Endothelial cell of hepatic sinusoid (primary cell): ENCODE measurements at regions not wholly inside any gene's neighbourhood (a gene's known extent, or its start where the extent isn't known, plus 50 kb on each side); places are given as distances from the start of the nearest gene placed in this dataset.
"Not testable (repeated sequence)": the region's sequence is repeated elsewhere in the genome, so short reads cannot be mapped to it uniquely, and the experiment has no call there.

ENCODE experiments used
- in situ Hi-C: cut with HindIII; loops from 2 replicates; pipeline ENCODE4 v1.10.0; 2017; ENCODE audit warnings: low sequenced_read_pairs

DNA sequence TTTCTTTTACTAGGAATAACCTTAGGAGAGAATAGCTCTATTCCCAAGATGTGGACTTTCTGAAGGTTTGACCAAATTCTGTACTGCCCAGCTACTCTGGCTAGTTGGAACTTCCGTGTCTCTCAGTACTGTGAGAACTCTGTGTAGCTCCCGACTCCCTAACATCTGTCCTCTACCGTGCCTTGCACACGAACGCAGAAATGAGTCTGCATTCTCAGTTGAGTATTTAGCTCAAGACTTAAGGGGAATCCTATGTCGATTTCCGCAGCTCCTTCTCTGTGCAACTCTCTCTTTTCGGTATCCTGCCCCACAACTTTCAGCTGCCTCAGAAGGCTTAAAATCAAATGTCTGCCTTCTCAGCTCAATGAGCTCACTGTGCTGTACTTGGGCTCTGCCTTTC lies 86.7 kb upstream of the EPHB3 start:
- in situ Hi-C loops, result loop anchor here (5.0 kb wide), 1 partner anchor 38 kb away; no protein-coding TSS in a partner anchor

DNA sequence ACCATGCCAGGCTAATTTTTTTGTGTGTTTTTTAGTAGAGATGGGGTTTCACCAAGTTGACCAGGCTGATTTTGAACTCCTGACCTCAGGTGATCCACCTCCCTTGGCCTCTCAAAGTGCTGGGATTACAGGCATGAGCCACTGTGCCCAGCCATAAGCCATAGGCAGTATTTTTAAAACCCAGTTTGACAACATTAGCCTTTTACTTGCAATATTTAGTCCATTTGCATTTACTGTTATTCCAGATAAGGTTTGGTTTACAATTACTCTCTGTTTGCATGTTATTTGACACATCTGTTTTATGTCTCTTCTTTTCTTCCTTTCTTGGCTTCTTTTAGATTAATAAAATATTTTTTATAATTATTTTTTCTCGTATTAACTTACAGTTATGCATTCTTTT lies 83.6 kb upstream of the EPHB3 start:
- in situ Hi-C loops, result loop anchor here (5.0 kb wide), 1 partner anchor 41 kb away; no protein-coding TSS in a partner anchor

DNA sequence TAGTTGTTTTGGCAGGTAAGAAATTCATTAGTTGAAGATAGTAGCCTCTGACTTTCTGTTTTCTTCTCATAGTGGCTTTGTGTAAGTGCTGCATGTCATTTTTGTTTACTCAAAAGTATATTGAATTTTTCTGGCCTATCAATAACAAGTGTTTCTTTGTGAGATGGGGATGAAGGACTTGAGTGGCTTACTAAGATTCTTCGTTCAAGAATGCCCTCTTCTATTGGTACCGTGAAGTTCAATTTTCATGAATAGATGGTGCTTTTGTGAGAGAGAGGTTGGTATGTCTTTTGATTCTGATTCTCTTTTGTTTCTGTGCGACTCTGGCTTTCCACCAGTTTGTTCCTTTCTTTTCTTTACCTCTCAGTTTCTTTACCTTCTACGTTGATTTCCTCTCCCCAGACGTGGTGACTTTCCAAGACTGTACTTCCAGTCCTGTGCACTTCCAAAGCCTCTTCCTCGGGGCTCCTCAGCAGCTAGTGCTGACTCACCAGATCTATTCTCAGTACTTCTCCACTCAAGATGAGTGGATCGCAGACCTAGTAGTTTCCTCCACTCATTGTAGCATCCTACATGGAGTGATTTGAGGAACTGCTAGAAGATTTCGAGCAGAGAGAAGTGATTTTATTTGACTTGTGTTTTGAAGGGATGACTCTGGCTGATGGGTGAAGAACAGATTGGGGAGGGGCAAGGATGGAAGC lies 82.0 kb upstream of the EPHB3 start:
- in situ Hi-C loops, result loop anchor here (5.0 kb wide), 2 partner anchors 42 to 48 kb away; no protein-coding TSS in a partner anchor

DNA sequence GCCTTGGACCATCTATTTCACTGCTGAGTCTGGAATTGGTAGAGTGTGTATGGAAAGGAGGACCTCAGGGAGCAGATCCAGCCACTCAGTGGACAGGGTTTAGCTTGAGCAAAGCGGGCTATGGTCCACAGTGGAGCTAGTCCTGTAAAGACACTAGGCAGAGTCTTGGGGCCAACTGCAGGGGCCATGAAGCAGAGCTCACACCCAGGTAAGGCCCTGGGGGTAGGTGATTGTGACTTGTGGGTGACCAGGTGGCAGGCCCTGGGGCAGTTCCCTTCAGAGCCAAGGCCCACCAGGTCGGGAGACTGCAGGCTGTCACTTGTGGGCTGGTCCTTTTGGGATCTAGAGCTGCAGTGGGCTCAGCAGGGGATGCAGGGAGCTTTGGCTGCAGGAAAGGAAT lies 80.8 kb upstream of the EPHB3 start:
- in situ Hi-C loops, result loop anchor here (5.0 kb wide), 1 partner anchor 46 kb away; no protein-coding TSS in a partner anchor

DNA sequence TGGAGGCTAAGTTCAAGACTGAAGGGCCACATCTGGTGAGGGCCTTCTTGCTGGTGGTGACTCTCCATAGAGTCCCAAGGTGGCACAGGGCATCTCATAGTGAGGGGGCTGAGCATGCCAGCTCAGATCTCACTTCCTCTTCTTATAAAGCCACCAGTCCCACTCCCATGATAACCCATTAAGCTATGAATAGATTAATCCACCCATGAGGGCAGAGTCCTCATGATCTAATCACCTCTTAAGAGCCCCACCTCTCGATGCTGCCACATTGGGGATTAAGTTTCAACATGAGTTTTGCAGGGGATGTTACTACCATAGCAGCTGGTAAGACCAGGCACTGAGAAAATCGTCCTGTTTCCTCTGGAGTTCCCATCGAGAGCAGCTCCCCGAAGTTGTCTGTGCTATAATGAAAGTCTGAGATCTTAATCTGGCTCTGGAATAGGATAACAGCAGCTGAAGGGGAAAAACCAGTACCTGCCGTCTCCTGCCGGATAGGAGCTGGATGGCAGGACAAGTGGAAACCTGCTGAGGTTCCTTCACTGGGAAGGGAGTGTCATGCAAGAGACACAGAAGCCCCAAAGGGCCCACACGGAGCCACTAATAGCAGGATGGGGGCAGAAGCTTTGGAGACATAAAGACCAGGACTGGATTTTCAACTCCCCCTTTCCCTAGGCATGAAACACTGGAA lies 79.5 kb upstream of the EPHB3 start:
- in situ Hi-C loops, result loop anchor here (5.0 kb wide), 1 partner anchor 45 kb away; no protein-coding TSS in a partner anchor

DNA sequence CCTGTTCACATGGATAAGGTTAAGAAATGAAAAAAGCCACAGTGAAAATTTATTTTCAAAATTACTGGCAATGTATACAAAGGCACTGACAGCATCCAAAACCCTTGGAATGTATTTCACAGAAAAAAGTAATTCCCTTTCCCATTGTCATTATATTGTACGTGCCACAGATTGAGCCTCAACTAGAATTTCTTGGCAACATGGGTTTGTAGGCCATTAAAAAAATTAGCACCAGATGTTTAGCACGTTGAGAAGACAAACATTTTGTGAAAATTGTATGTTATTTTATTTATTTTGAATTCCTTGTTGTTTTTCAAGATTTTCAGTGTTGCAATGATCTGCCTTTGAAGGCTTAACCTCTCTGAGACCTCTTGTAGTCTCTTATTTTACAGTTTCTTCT lies 76.3 kb upstream of the EPHB3 start:
- in situ Hi-C loops, result no loop called here

DNA sequence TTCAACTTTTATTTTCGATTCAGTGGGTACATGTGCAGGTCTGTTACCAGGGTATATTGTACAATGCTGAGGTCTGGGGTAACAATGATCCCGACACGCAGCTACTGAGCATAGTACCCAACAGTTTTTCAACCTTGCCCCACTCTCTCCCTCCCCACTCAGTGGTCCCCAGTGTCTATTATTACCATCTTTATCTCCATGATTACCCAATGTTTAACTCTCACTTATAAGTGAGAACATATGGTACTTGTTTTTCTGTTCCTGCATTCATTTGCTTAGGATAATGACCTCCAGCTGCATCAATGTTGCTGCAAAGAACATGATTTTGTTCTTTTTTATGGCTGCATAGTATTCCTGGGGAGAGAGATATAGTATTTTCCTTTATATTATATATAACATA lies 75.7 kb upstream of the EPHB3 start:
- in situ Hi-C loops, result no loop called here

DNA sequence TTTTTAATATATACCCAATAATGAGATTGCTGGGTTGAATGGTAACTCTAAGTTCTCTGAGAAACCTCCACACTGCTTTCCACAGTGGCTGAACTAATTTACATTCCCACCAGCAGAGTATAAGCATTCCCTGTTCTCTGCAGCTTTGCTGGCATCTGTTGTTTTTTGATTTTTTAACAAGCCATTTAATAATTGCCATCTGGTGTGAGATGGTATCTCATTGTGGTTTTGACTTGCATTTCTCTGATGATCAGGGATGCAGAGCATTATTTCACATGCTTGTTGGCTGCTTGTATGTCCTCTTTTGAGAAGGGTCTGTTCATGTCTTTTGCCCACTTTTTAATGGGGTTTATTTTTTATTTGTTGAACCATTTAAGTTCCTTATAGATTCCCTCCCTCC lies 75.0 kb upstream of the EPHB3 start:
- in situ Hi-C loops, result no loop called here

DNA sequence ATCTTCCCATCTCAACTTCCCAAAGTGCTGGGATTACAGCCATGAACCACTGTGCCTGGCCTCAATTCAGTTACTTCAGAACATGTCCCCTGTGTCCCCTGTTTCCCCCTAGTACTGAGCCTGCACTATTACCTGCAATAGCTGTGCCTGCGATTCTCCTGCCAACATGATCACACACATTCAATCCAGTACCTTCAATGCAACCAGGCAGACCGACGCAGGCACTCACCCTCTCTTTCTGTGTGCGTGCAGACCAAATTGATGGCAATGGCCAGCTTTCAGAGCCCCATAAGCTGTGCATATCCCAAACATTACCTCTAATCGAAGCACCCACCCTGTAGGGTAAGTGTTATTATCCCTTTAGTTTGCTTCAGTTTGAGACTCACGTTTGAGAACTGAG lies 73.0 kb upstream of the EPHB3 start:
- in situ Hi-C loops, result no loop called here

DNA sequence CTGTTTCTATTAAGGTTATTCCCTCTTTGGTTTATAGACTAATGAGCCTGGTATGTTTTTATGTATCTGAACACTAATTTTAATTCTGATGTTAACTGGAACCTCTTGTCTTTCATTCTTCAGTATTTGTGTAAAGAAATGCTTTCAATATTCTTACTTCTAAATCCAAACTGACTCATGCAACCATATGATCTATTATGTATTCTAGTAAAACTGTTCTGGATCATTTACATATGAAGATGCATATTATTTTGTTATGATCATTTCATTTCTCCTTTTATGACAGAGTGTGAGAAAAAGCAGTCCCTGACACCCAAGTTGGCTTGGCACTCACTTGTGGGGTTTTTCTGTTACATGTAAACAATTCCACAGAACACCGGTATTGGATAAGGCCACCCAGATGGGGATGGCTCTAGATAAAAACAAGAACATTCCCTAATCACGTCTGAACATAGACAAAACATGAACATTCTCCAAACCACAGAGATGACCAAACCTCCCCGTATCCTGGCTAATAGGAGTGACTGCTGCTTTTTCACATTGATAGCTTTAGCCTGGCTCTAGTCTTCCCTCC lies 72.2 kb upstream of the EPHB3 start:
- in situ Hi-C loops, result no loop called here

DNA sequence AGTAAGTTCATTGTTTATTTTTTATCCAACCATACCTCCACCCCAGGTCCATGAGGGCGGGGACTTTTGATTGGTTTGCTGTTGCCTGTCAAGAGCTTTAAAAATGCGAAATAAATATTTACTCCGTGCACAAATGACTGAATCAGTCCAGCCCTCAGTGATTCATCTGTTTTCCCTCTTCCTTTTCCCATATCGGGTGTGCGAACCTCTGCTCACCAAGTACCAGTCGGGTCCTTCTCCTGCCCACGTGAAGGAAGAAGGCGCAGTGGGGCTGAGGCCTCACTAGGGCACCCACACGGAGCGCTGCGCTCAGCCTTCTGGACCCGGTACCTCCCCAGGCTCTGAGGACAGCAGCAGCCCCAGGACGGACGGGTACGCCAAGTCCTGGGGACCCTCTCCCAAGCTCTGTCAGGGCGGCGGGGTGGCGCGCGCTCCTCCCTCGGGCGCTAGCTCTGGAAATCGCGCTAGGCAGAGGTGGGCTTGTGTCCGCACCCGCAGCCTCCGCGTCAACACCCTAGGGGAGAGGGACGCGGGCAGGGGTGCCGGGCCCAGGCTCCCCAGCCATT lies 70.5 kb upstream of the EPHB3 start:
- in situ Hi-C loops, result no loop called here

DNA sequence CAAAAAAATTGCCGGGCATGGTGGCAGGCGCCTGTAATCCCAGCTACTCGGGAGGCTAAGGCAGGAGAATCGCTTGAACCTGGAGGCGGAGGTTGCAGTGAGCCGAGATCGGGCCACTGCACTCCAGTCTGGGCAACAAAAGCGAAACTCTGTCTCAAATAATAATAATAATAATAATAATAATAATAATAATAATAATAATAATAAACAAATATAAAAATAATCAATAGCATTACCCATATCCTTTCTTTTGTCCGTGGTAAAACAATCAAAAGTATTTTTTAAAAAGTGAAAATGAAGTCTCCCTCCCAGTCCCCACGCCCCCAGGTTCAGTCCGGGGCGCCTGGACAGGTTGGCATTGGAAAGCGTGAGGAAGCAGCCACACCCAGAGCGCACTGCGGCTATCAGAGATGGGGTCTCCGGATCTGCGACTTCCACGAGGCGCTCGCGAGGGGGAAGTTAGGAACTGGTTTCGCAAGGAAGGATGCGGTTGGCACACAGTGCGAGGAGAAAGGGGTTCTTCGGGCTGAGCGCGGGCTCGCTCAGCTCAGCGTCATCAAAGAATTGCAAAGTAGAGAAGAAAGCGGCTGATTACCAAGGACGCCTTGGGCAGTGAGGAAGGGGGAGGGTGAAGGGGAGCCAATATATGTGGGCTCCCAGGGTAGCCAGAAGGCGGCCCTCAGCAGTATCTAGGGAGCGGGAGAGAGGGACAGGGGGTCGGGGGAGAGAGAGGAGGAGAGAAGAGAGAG lies 69.5 kb upstream of the EPHB3 start:
- in situ Hi-C loops, result no loop called here

DNA sequence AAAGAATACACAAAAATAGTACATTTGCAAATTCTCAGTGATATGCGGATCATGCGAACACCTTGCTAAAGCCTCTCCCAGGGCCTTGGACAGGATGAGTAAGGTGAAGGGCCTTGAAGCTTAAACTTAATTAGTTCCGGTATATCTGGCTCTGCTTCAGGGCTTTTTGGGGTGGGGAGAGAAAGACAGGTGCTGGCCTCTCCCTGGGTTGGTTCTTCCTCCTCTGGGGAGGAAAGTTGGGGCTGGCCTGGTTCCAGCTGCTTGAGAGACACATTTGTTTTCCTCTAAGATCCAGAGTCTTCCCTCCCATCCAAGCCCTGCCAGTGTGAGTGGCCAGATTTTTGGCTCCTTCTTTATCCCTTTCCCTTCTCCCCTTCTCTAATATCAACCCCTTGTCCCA lies 64.7 kb upstream of the EPHB3 start:
- in situ Hi-C loops, result loop anchor here (5.0 kb wide), 1 partner anchor 75 kb away; no protein-coding TSS in a partner anchor

DNA sequence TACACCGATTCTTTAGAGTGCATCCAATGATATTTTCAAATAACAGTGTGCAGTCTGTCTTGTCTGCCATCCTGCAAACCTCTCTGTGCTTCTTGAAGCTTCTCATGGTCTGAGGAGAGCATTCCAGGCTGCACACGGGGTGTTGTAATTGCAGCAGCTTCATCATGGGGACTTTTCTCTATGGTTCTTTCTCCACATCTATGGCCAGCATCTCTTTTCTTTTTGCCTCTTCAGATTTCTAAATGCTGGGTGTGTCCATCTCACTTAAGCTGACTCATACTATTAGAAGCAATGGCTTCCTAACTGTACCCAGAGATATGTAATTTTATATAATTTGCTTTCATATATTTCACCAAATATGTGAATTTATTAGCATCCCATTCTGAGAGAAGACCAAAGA lies 63.8 kb upstream of the EPHB3 start:
- in situ Hi-C loops, result loop anchor here (5.0 kb wide), 1 partner anchor 76 kb away; no protein-coding TSS in a partner anchor

DNA sequence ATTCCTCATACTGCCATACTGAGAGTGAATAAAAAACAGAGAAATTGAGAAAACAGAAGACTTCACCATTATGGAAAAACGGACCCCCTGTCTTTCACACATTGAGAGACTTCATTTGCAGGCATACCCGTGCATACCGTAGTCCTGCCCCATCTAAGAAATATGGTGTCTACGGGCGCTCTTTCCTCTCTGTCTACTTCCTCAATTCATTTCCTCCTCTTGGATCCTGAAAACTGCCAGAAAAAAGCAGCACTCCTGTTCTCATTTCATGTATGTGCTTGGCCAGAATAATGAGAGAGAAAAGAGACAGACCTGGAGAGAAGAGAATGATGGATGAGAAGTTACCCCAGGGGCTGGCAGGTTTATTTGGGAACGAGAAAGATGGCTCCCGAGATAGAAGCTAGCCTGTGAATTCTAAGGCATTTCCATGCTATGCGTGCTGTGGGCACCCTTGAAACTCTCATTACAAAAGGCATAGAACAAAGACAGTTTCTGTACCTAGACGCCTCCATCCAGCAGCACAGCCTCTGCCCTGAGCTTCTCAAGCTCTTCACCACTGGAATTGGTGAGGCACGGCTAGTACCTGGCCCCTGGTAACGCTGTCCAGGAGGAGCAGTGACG lies 62.5 kb upstream of the EPHB3 start:
- in situ Hi-C loops, result loop anchor here (5.0 kb wide), 1 partner anchor 77 kb away; no protein-coding TSS in a partner anchor

DNA sequence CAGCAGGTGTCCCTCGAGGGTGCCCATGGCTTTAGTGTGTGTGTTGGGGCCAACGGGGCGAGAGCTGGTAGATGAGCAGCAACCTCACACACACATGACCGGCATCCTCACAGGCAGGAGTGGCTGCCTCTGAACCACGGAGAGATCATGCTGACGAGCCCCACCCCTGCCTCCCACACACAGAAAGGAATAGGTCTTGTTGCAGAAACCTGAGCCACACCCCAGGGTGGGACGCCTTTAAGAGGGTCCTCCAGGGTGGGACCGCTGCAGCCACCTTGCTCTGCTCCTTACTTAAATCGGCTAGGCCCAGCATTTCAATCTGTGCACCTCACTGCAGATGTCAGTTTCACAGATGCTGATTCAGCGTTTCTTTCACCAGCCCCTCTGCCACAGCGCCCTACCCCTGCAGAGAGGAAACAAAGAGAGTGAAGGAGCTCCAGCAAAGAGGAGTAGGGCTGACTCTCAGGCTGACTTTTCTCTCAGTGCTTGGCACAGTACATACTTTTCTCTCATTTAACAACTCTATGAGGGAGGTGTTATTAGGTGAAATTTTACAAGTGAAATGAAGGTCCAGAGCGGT lies 61.2 kb upstream of the EPHB3 start:
- in situ Hi-C loops, result no loop called here

DNA sequence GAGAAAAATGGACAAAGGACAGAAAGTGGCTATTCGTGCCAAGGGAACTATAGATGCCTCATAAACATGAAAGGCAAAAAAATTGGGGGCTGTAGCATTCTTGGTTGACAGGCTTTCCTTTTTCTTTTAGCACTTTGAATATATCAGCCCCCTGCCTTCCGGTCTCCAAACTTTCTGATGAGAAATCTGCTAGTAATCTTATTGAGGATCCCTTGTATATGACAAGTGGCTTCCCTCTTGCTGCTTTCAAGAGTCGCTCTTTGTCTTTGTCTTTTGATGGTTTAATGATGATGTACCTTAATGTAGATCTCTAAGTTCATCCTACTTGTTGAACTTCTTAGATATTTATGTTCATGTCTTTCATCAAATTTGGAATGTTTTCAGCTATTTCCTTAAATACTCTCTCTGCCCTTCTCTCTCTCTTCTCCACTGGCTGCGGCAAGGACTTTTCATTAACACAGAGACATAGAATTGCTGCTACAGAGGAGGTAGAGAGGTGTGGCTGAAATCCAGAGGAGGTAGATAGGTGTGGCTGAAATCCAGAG lies 59.4 kb upstream of the EPHB3 start:
- in situ Hi-C loops, result no loop called here

DNA sequence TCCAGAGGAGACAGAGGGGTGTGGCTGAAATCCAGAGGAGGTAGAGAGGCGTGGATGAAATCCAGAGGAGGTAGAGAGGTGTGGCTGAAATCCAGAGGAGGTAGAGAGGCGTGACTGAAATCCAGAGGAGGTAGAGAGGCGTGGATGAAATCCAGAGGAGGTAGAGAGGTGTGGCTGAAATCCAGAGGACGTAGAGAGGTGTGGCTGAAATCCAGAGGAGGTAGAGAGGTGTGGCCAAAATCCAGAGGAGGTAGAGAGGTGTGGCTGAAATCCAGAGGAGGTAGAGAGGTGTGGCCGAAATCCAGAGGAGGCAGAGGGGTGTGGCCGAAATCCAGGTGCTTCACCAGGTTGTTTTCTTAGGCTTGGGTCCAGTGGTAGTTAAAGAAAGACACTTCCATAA lies 58.7 kb upstream of the EPHB3 start:
- in situ Hi-C loops, result not testable (repeated sequence)

DNA sequence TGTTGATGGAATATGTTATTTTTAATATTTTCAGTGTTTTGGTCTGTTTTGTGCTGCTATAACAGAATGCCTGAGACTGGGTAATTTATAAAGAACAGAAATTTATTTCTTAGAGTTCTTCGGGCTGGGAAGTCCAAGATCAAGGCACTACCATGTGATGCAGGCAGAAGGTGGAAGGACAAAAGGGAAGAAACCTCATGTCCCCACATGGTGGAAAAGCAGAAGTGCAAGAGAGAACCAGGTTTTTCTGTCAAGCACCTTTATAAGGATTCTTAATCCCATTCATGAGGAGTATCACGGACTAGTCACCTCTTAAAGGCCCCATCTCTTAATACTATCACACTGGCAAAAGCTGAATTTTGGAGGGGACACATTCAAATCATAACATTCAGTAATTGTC lies 57.9 kb upstream of the EPHB3 start:
- in situ Hi-C loops, result no loop called here
